Stomach (tissue), 4 donors: ENCODE measurements at regions not wholly inside any gene's neighbourhood (a gene's known extent, or its start where the extent isn't known, plus 50 kb on each side); places are given as distances from the start of the nearest gene placed in this dataset.

Source experiments
- CTCF ChIP-seq, 7 experiments: fragments of 450-650 bp in 4 of 7; fragments of 200-600 bp in 3 of 7; sonication (generic) in 3 of 7; IDR thresholded peaks; one replicate each; pipeline ENCODE4 v1.5.1; 2016 to 2019; ENCODE audit warnings: antibody characterized with exemption in 7 of 7, control low read depth in 2 of 7, mild to moderate bottlenecking in 1 of 7
- POLR2A ChIP-seq, 4 donors: fragments of 450-650 bp; IDR thresholded peaks; one replicate each; pipeline ENCODE4 v1.6.1; 2016; ENCODE audit warnings: antibody characterized with exemption in 4 of 4, control low read depth in 2 of 4, mild to moderate bottlenecking in 1 of 4, moderate library complexity in 1 of 4

- TF ChIP-seq CTCF (IDR thresholded peaks at IDR 0.05) = no peak
- TF ChIP-seq POLR2A (IDR thresholded peaks at IDR 0.05) = no peak
Observed at GRCh38 chr3:81864272-81864671, 102.8 kb upstream of the GBE1 start.
